ENCODE measurements at regions not wholly inside any gene's neighbourhood (a gene's known extent, or its start where the extent isn't known, plus 50 kb on each side); places are given as distances from the start of the nearest gene placed in this dataset.

DNA sequence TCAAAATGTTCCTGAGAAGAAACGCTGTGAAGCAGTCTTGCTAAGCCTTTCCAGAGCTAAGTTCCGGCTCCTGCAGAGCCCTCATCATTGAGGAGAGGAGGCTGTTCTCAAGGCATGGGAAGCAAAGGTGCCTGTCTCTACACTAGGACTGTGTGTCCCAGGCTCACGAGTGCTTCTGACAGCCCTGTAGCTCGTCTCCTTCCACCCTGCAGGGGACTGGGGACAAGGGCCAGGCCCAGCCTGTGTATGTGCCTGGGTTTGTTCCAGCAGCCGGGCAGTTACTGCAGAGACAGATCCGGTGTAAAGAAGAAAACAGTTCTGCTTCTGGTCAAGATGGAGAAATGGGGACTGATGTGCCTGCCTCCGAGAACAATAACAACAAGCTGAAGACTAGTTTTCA is 156.0 kb downstream of the ENGASE start:
- POLR2A ChIA-PET = no interaction called here
- TF ChIP-seq, protein P1, sequence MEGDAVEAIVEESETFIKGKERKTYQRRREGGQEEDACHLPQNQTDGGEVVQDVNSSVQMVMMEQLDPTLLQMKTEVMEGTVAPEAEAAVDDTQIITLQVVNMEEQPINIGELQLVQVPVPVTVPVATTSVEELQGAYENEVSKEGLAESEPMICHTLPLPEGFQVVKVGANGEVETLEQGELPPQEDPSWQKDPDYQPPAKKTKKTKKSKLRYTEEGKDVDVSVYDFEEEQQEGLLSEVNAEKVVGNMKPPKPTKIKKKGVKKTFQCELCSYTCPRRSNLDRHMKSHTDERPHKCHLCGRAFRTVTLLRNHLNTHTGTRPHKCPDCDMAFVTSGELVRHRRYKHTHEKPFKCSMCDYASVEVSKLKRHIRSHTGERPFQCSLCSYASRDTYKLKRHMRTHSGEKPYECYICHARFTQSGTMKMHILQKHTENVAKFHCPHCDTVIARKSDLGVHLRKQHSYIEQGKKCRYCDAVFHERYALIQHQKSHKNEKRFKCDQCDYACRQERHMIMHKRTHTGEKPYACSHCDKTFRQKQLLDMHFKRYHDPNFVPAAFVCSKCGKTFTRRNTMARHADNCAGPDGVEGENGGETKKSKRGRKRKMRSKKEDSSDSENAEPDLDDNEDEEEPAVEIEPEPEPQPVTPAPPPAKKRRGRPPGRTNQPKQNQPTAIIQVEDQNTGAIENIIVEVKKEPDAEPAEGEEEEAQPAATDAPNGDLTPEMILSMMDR (IDR thresholded peaks at IDR 0.05; ENCODE audit: insufficient read depth in 1 of 2, low read depth in 1 of 2, low read length in 1 of 2, severe bottlenecking in 1 of 2, unreplicated experiment in 1 of 2) = no peak
- Histone ChIP-seq H3K4me3 (ENCODE audit: low read depth, low read length) (no peak overlapping the region), H3K27me3 (replicated peaks; ENCODE audit: control insufficient read depth, insufficient read depth, low read length) (no peaks in the 10 kb centered on the region), H3K4me1 (no peaks in the 10 kb centered on the region), H3K9me3 (no peaks in the 10 kb centered on the region; the same call in 1 of the 2 replicates), H3K36me3 (ENCODE audit: control insufficient read depth, insufficient read depth, low read length) (no peaks in the 10 kb centered on the region)
- no peaks in the 10 kb centered on the region for H3K36me3 Mint-ChIP-seq (ENCODE audit: insufficient read depth, unreplicated experiment)
- no peak for DNase-seq
- no peak overlapping the region for H3K27ac Mint-ChIP-seq (ENCODE audit: unreplicated experiment)
- H3K27me3 Mint-ChIP-seq (ENCODE audit: insufficient read depth, unreplicated experiment) = peaks cover 37% of the 10 kb centered on the region
- intact Hi-C loops (cut with micrococcal nuclease; ENCODE audit: unreplicated experiment) = no loop called here
- BruUV-seq (replicated peaks) = no TSS peak
- H3K4me1 Mint-ChIP-seq (ENCODE audit: low read depth, unreplicated experiment) = no peaks in the 10 kb centered on the region
- no peak overlapping the region for H3K4me3 Mint-ChIP-seq (ENCODE audit: unreplicated experiment)
- CTCF ChIA-PET = no interaction called here
- H3K9me3 Mint-ChIP-seq (ENCODE audit: unreplicated experiment) = peaks cover 8% of the 10 kb centered on the region

DNA sequence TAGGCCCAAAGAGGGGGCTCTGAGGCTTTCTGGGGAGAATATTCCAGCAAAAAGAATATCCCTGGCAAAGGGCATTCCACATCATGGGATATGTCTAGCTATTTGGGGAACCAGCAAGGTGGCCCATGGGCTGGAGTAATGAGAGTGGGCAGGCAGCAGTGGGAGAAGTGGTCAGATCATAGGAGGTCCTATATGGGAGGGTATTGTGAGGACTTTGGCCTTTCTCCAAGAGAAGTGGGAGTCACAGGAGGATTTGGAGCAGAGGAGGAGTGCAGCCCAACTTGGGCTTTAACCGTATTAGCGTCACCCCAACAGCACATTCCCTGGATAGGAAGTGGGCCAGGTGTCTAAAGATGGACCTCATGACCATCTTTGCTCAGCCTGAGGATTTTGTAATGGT is 151.4 kb downstream of the ENGASE start:
- ChIA-PET POLR2A (no interaction called here), CTCF (no interaction called here)
- no TSS peak for BruUV-seq (replicated peaks)
- Histone ChIP-seq H3K27me3 (replicated peaks; ENCODE audit: control insufficient read depth, insufficient read depth, low read length) (no peaks in the 10 kb centered on the region; the same call in 1 of the 2 replicates), H3K4me1 (no peaks in the 10 kb centered on the region), H3K36me3 (ENCODE audit: control insufficient read depth, insufficient read depth, low read length) (no peaks in the 10 kb centered on the region), H3K4me3 (ENCODE audit: low read depth, low read length) (no peak overlapping the region), H3K9me3 (no peaks in the 10 kb centered on the region)
- Mint-ChIP-seq H3K27me3 (ENCODE audit: insufficient read depth, unreplicated experiment) (peaks cover 43% of the 10 kb centered on the region), H3K36me3 (ENCODE audit: insufficient read depth, unreplicated experiment) (no peaks in the 10 kb centered on the region), H3K27ac (ENCODE audit: unreplicated experiment) (no peak overlapping the region), H3K9me3 (ENCODE audit: unreplicated experiment) (no peaks in the 10 kb centered on the region), H3K4me3 (ENCODE audit: unreplicated experiment) (no peak overlapping the region), H3K4me1 (ENCODE audit: low read depth, unreplicated experiment) (no peaks in the 10 kb centered on the region)
- intact Hi-C loops (cut with micrococcal nuclease; ENCODE audit: unreplicated experiment) = no loop called here
- DNase-seq = no peak
- TF ChIP-seq, protein P1 (IDR thresholded peaks at IDR 0.05; ENCODE audit: insufficient read depth in 1 of 2, low read depth in 1 of 2, low read length in 1 of 2, severe bottlenecking in 1 of 2, unreplicated experiment in 1 of 2) = no peak

DNA sequence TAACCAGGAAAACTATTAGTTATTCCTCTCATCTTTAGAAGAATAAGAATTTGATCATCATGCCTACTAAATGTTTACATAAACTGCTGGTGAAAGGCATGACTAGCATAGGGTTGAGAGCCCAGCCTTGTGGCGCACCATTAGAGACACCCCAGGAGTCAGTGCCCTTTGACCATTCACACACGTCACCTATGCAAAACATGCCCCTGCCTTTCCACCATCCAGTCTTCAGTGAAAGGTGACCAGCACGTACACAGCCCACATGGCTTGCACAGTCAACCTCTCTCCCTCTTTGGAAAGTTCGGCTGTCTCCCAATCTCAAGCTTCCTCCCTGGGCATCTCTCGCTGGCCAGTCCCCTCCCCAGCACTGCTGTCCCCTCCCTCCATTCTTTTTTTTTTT is 150.3 kb downstream of the ENGASE start:
- intact Hi-C loops (cut with micrococcal nuclease; ENCODE audit: unreplicated experiment) = no loop called here
- ChIA-PET POLR2A (no interaction called here), CTCF (no interaction called here)
- no peaks in the 10 kb centered on the region for H3K4me1 ChIP-seq
- Mint-ChIP-seq H3K4me3 (ENCODE audit: unreplicated experiment) (no peak overlapping the region), H3K36me3 (ENCODE audit: insufficient read depth, unreplicated experiment) (no peaks in the 10 kb centered on the region), H3K27ac (ENCODE audit: unreplicated experiment) (no peak overlapping the region), H3K4me1 (ENCODE audit: low read depth, unreplicated experiment) (no peaks in the 10 kb centered on the region), H3K27me3 (ENCODE audit: insufficient read depth, unreplicated experiment) (peaks cover 50% of the 10 kb centered on the region), H3K9me3 (ENCODE audit: unreplicated experiment) (no peaks in the 10 kb centered on the region)
- H3K9me3 ChIP-seq = no peaks in the 10 kb centered on the region
- H3K4me3 ChIP-seq (ENCODE audit: low read depth, low read length) = no peak overlapping the region
- H3K27me3 ChIP-seq (replicated peaks; ENCODE audit: control insufficient read depth, insufficient read depth, low read length) = no peaks in the 10 kb centered on the region; the same call in 1 of the 2 replicates
- no TSS peak for BruUV-seq (replicated peaks)
- DNase-seq = no peak
- TF ChIP-seq, protein P1 (IDR thresholded peaks at IDR 0.05; ENCODE audit: insufficient read depth in 1 of 2, low read depth in 1 of 2, low read length in 1 of 2, severe bottlenecking in 1 of 2, unreplicated experiment in 1 of 2) = no peak
- H3K36me3 ChIP-seq (ENCODE audit: control insufficient read depth, insufficient read depth, low read length) = no peaks in the 10 kb centered on the region

Measured in Caco-2 (cell line).